GM12878 (cell line): ENCODE measurements at regions not wholly inside any gene's neighbourhood (a gene's known extent, or its start where the extent isn't known, plus 50 kb on each side); places are given as distances from the start of the nearest gene placed in this dataset.

ENCODE experiments used
- ATAC-seq: fragments of 200-7000 bp; cut with Tn5 transposase; 3 replicates; pipeline ENCODE4 v1.9.1; 2020; ENCODE audit warnings: mild to moderate bottlenecking, moderate library complexity
- BruUV-seq: library from RNA; stranded (reverse); fragments of 400-500 nt; replicated peaks from 2 replicates; lab custom pipeline; 2021; lab: Mats Ljungman, UMichigan
- CTCF ChIA-PET: fragments of 300-600 bp; sonication (Branson Sonifier 250); formaldehyde crosslinking; extraction: SDS; loops from one replicate; lab custom pipeline; 2021; ENCODE audit warnings: inconsistent platforms; lab: Yijun Ruan, JAX
- POLR2A ChIA-PET: fragments of 350-600 bp; formaldehyde crosslinking; extraction: SDS; loops from one replicate; lab custom pipeline; 2021; ENCODE audit warnings: inconsistent platforms; lab: Charles Lee
- RAD21 ChIA-PET: fragments of 300-600 bp; sonication (Branson Sonifier 250); formaldehyde crosslinking; loops from one replicate; lab custom pipeline; 2023; ENCODE audit warnings: antibody characterized with exemption; ENCODE audit not compliant: unreplicated experiment; lab: Charles Lee
- SMC1A ChIA-PET: fragments of 300-600 bp; sonication (Branson Sonifier 250); formaldehyde crosslinking; loops from one replicate; lab custom pipeline; 2023; ENCODE audit not compliant: unreplicated experiment, uncharacterized antibody; lab: Charles Lee
- DNase-seq: peaks from one replicate; pipeline ENCODE4 v3.0.0-alpha.2; 2011; ENCODE audit warnings: low read depth, low spot score
- FAIRE-seq: peaks from 3 replicates; lab custom pipeline; 2011; peaks lifted over from hg19 to GRCh38; lab: Jason Lieb, UNC
- H2AFZ ChIP-seq: 2 replicates; pipeline ENCODE4 v1.6.0; 2011; ENCODE audit warnings: low read depth, low read length, control low read depth; ENCODE audit not compliant: control insufficient read depth
- H3K27ac ChIP-seq: 2 replicates; pipeline ENCODE4 v1.5.1; 2011; ENCODE audit warnings: control low read depth; ENCODE audit not compliant: control insufficient read depth, insufficient read depth
- H3K27me3 ChIP-seq, 2 experiments: replicated peaks in 1 of 2; 2 replicates each; pipeline versions ENCODE4 v1.6.0 to v1.6.1; 2011; ENCODE audit warnings: low read length in 1 of 2; ENCODE audit not compliant: control insufficient read depth in 2 of 2, insufficient read depth in 2 of 2
- H3K36me3 ChIP-seq, 2 experiments: 2 replicates each; pipeline ENCODE4 v1.5.1; 2011; ENCODE audit warnings: low read length in 1 of 2; ENCODE audit not compliant: control insufficient read depth in 2 of 2, insufficient read depth in 2 of 2
- H3K4me1 ChIP-seq: 2 replicates; pipeline ENCODE4 v1.6.1; 2011; ENCODE audit warnings: mild to moderate bottlenecking, low read length, moderate library complexity, mixed read lengths; ENCODE audit not compliant: control insufficient read depth, insufficient read depth
- H3K4me2 ChIP-seq: 2 replicates; pipeline ENCODE4 v1.6.0; 2011; ENCODE audit warnings: control low read depth; ENCODE audit not compliant: control insufficient read depth, insufficient read depth
- H3K4me3 ChIP-seq: fragments of 200-600 bp; sonication (generic); 2 replicates; pipeline ENCODE4 v1.5.1; 2016
- H3K79me2 ChIP-seq: 2 replicates; pipeline ENCODE4 v1.6.0; 2011; ENCODE audit warnings: low read length; ENCODE audit not compliant: control insufficient read depth, insufficient read depth
- H3K9ac ChIP-seq: 2 replicates; pipeline ENCODE4 v1.8.0; 2011; ENCODE audit warnings: low read length, control low read depth, mixed read lengths; ENCODE audit not compliant: control insufficient read depth, insufficient read depth
- H3K9me3 ChIP-seq: replicated peaks from 3 replicates; pipeline ENCODE4 v1.5.1; 2011; ENCODE audit warnings: mild to moderate bottlenecking, low read length; ENCODE audit not compliant: control insufficient read depth, insufficient read depth
- H4K20me1 ChIP-seq: 2 replicates; pipeline ENCODE4 v1.6.0; 2011; ENCODE audit not compliant: control insufficient read depth, insufficient read depth
- RELA ChIP-seq: fragments of 450-650 bp; IDR thresholded peaks from 2 replicates; pipeline ENCODE4 v1.8.0; 2014; ENCODE audit warnings: borderline replicate concordance; ENCODE audit not compliant: partially characterized antibody
- WGBS: methylation state at CpG from one replicate; pipeline ENCODE4 v1.1.6; 2016; ENCODE audit warnings: low lambda C conversion rate; ENCODE audit not compliant: insufficient replicate concordance, insufficient coverage; ENCODE audit errors: missing lambda C conversion rate; 5-methylcytosine and 5-hydroxymethylcytosine counted together
- in situ Hi-C: fragments of 300-500 bp; cut with MboI; formaldehyde crosslinking; loops from 9 replicates; pipeline ENCODE4 v1.14.3; 2018; ENCODE audit warnings: mixed read lengths
- intact Hi-C: fragments of 100-400 bp; cut with micrococcal nuclease; formaldehyde crosslinking; loops from one replicate; pipeline ENCODE4 v1.14.2; 2022; ENCODE audit not compliant: unreplicated experiment
- TF ChIP-seq, protein P1 (sequence below): fragments of 450-650 bp; IDR thresholded peaks from 2 replicates; pipeline ENCODE4 v1.6.1; 2017; ENCODE audit warnings: low read depth, mild to moderate bottlenecking, moderate library complexity
- TF ChIP-seq, protein P2 (sequence below): IDR thresholded peaks from 2 replicates; pipeline ENCODE4 v1.6.1; 2011; ENCODE audit warnings: low read depth, low read length, improper control_type of control experiment, borderline replicate concordance
- TF ChIP-seq, protein P3 (sequence below): fragments of 450-650 bp; IDR thresholded peaks from 2 replicates; pipeline ENCODE4 v1.6.1; 2016; ENCODE audit warnings: mild to moderate bottlenecking, moderate library complexity, borderline replicate concordance
- TF ChIP-seq, protein P4 (sequence below): IDR thresholded peaks from 2 replicates; pipeline ENCODE4 v1.6.1; 2011; ENCODE audit warnings: mild to moderate bottlenecking, low read depth, low read length, moderate library complexity; ENCODE audit not compliant: insufficient replicate concordance

DNA sequence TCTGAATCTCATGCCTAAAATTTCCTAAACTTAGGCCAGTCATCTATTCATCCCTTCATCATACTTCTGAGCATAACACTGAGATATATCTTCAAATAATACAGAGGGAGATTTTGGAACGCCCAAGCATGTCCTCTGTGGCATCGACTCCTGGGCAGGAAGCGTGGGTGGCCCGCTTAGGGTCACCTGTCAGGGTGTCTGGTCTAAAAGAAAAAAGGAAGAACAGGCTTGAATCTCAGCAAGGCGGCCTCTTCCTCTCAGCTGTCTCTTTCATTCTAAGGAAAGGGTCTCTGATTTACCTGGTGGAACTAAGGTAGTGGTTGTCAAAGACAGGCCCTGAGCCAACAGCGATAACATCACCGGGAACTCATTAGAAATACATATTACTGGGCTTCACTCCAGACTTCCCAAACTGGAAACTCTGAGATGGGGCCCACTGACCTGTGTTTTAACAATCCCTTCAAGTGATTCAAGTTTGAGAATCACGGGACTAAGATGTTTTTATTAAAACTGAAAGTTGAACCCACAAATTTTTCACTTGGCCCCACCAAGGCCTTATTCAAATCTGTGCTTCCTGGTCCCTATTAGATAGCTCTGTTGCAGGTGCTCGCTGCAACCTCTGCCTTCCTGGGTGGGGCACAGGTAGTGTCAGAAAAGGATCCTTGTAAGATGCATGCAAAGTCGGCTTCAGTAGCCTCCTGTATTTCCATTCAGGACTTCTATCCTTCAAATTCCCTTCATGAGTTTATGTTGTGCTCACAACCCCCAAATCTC, 162.3 kb upstream of the CCDC68 start:
- Histone ChIP-seq H4K20me1 (no peaks in the 10 kb centered on the region), H3K79me2 (no peaks in the 10 kb centered on the region), H3K4me2 (no peak overlapping the region), H3K27me3 (no peaks in the 10 kb centered on the region; a peak in 1 of 4 replicates), H3K27ac (no peak overlapping the region; the same call in 1 of the 2 replicates), H3K9me3 (no peaks in the 10 kb centered on the region), H3K4me3 (no peak overlapping the region), H3K4me1 (peaks cover 3% of the 10 kb centered on the region; the same call in 1 of the 2 replicates), H3K36me3 (no peaks in the 10 kb centered on the region), H3K9ac (no peak overlapping the region), H2AFZ (no peak overlapping the region)
- TF ChIP-seq, protein P1, sequence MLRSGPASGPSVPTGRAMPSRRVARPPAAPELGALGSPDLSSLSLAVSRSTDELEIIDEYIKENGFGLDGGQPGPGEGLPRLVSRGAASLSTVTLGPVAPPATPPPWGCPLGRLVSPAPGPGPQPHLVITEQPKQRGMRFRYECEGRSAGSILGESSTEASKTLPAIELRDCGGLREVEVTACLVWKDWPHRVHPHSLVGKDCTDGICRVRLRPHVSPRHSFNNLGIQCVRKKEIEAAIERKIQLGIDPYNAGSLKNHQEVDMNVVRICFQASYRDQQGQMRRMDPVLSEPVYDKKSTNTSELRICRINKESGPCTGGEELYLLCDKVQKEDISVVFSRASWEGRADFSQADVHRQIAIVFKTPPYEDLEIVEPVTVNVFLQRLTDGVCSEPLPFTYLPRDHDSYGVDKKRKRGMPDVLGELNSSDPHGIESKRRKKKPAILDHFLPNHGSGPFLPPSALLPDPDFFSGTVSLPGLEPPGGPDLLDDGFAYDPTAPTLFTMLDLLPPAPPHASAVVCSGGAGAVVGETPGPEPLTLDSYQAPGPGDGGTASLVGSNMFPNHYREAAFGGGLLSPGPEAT: no peak
- TF ChIP-seq, protein P2, sequence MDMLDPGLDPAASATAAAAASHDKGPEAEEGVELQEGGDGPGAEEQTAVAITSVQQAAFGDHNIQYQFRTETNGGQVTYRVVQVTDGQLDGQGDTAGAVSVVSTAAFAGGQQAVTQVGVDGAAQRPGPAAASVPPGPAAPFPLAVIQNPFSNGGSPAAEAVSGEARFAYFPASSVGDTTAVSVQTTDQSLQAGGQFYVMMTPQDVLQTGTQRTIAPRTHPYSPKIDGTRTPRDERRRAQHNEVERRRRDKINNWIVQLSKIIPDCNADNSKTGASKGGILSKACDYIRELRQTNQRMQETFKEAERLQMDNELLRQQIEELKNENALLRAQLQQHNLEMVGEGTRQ: no peak
- no TSS peak for BruUV-seq
- DNase-seq (no peak), FAIRE-seq (no peak), ATAC-seq (no peak)
- in situ Hi-C loops (no loop called here), intact Hi-C loops (no loop called here)
- SMC1A ChIA-PET: interaction anchor here (1.5 kb wide), 1 partner anchor 8 kb away, joined by 3 read pairs; no protein-coding TSS in a partner anchor
- POLR2A ChIA-PET: no interaction called here
- 28% methylated on average over 10 of the region's 10 CpGs for WGBS
- CTCF ChIA-PET: no interaction called here
- RAD21 ChIA-PET: no interaction called here

DNA sequence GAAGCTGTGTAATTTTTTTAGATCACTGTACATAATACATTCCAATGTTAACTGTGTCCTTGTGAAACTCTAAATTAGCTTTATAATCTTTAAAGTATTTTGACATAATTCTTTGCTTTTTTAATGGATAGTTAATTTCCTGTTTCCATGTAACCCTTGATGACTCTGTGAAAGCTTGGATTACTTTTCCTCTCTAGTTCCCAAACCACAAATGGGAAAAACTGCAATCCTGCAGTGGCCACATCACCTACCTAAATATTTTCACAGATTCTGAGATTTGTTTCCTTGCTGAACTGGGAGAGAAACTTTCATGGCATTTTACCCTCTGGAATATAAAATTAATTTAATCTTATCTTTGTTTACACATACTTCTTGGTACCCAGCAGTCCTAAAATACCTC, 161.6 kb upstream of the CCDC68 start:
- ChIA-PET POLR2A (no interaction called here), RAD21 (no interaction called here)
- Histone ChIP-seq H3K79me2 (no peaks in the 10 kb centered on the region), H3K36me3 (no peaks in the 10 kb centered on the region), H3K27me3 (no peaks in the 10 kb centered on the region; a peak in 1 of 4 replicates), H3K4me1 (peaks cover 3% of the 10 kb centered on the region; the same call in 1 of the 2 replicates), H3K4me2 (no peak overlapping the region), H2AFZ (no peak overlapping the region)
- intact Hi-C loops: no loop called here
- ATAC-seq (no peak), FAIRE-seq (no peak), DNase-seq (no peak)
- TF ChIP-seq, protein P3, sequence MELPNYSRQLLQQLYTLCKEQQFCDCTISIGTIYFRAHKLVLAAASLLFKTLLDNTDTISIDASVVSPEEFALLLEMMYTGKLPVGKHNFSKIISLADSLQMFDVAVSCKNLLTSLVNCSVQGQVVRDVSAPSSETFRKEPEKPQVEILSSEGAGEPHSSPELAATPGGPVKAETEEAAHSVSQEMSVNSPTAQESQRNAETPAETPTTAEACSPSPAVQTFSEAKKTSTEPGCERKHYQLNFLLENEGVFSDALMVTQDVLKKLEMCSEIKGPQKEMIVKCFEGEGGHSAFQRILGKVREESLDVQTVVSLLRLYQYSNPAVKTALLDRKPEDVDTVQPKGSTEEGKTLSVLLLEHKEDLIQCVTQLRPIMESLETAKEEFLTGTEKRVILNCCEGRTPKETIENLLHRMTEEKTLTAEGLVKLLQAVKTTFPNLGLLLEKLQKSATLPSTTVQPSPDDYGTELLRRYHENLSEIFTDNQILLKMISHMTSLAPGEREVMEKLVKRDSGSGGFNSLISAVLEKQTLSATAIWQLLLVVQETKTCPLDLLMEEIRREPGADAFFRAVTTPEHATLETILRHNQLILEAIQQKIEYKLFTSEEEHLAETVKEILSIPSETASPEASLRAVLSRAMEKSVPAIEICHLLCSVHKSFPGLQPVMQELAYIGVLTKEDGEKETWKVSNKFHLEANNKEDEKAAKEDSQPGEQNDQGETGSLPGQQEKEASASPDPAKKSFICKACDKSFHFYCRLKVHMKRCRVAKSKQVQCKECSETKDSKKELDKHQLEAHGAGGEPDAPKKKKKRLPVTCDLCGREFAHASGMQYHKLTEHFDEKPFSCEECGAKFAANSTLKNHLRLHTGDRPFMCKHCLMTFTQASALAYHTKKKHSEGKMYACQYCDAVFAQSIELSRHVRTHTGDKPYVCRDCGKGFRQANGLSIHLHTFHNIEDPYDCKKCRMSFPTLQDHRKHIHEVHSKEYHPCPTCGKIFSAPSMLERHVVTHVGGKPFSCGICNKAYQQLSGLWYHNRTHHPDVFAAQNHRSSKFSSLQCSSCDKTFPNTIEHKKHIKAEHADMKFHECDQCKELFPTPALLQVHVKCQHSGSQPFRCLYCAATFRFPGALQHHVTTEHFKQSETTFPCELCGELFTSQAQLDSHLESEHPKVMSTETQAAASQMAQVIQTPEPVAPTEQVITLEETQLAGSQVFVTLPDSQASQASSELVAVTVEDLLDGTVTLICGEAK: no peak
- TF ChIP-seq, protein P4, sequence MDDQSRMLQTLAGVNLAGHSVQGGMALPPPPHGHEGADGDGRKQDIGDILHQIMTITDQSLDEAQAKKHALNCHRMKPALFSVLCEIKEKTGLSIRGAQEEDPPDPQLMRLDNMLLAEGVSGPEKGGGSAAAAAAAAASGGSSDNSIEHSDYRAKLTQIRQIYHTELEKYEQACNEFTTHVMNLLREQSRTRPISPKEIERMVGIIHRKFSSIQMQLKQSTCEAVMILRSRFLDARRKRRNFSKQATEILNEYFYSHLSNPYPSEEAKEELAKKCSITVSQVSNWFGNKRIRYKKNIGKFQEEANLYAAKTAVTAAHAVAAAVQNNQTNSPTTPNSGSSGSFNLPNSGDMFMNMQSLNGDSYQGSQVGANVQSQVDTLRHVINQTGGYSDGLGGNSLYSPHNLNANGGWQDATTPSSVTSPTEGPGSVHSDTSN: no peak
- TF ChIP-seq RELA: no peak
- TF ChIP-seq, all 136 proteins: peak for 0
- in situ Hi-C loops: no loop called here
- Histone ChIP-seq H4K20me1 (no peaks in the 10 kb centered on the region), H3K27ac (no peak overlapping the region), H3K9ac (no peak overlapping the region), H3K9me3 (no peaks in the 10 kb centered on the region), H3K4me3 (no peak overlapping the region)
- no TSS peak for BruUV-seq
- CTCF ChIA-PET: no interaction called here
- SMC1A ChIA-PET: interaction anchor here (1.5 kb wide), 1 partner anchor 9 kb away, joined by 3 read pairs; no protein-coding TSS in a partner anchor
